HTR-8/SVneo (cell line): ENCODE measurements at regions not wholly inside any gene's neighbourhood (a gene's known extent, or its start where the extent isn't known, plus 50 kb on each side); places are given as distances from the start of the nearest gene placed in this dataset.
"Not testable (repeated sequence)": the region's sequence is repeated elsewhere in the genome, so short reads cannot be mapped to it uniquely, and the experiment has no call there.

ENCODE experiments used
- DNase-seq: peaks from one replicate; pipeline ENCODE4 v3.0.0; 2011; ENCODE audit warnings: low spot score, mixed read lengths; ENCODE audit not compliant: insufficient read length
- FAIRE-seq: peaks from 2 replicates; lab custom pipeline; 2011; peaks lifted over from hg19 to GRCh38; lab: Jason Lieb, UNC

- no peak for FAIRE-seq
- DNase-seq, result no peak
These were observed 158.7 kb downstream of the CGGBP1 start for GRCh38 chr3:87900061-87900460.

GRCh38 chr3:87898971-87899370 is 159.8 kb downstream of the CGGBP1 start:
- FAIRE-seq, result no peak
- no peak for DNase-seq

DNA sequence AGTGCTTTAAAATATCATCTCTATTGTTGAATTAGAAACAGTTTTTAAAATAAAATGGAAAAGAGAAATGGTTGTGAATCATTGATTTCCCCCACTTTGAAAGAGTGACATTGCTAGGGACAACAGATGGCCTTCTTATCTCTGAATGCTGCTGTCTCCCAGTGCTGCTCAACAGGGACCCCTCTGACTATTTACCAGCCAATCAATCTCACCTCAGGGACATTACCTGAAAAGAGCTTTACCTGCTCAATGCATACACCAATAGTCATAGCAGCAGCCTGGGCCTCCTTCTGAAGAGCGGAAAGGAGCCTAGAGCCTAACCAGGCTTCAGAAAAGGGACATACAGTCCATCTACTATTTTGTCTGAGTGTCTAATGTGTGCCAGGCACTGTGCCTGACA is 162.8 kb downstream of the CGGBP1 start:
- FAIRE-seq, result no peak

DNA sequence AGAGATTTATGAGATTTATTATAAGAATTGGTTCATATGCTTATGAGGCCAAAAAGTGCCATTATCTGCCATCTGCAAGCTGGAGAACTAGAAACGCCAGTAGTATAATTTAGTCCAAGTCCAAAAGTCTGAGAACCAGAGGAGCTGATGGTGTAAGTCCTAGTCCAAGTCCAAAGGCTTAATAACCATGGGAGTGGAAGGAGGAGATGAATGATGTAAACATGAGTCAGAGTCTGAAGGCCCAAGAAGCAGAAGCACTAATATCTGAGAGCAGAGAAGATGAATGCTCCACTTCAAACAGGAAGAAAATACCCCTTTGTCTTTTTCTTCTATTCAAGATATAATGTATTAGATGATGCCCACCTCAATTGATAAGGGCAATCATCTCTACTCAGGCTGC is 185.7 kb downstream of the CGGBP1 start:
- no peak for FAIRE-seq
- no peak for DNase-seq

More for the DNA sequence above, 162.8 kb downstream of the CGGBP1 start:
- no peak for DNase-seq

DNA sequence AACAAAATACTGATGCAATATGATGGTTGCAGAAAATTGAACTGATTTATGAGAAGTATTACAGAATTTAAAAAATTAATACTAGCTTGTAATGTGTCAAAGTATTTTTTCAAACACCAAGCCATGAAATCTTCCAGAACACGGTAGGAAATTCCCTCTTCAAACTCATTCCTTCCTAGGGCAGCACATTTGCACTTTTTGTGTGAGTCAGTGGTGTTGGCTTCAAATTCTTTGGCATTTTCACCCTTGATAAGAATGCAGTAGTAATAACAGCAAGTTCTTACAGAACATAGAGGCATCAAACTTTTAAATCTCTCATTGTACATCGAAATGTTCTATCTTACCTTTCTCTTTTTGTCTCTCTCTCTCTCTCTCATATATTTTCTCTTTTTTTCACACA is 191.8 kb downstream of the CGGBP1 start:
- FAIRE-seq (no peak), DNase-seq (no peak)

GRCh38 chr3:87856126-87856525 is 202.7 kb downstream of the CGGBP1 start:
- DNase-seq, result no peak

DNA sequence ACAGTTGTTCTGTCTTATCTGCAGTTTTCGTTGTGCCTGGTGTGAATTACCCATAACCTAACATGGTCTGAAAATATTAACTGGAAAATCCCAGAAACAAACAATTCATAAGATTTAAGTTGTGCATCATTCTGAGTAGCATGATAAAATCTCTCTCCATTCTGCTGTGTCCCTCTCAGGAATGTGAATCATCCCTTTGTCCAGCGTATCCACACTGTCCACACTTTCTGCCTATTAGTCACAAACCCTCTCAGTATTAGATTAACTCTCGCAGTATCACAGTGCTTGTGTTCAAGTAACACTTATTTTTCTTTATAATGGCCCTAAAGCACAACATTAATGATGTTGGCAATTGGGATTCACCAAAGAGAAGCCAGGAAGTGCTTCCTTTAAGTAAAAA is 203.2 kb downstream of the CGGBP1 start:
- no peak for FAIRE-seq
- peak; percentile 4 for DNase-seq

More at GRCh38 chr3:87856126-87856525, 202.7 kb downstream of the CGGBP1 start:
- FAIRE-seq, result no peak

- FAIRE-seq (no peak), DNase-seq (no peak)
These were observed 203.6 kb downstream of the CGGBP1 start for GRCh38 chr3:87855211-87855610.

DNA sequence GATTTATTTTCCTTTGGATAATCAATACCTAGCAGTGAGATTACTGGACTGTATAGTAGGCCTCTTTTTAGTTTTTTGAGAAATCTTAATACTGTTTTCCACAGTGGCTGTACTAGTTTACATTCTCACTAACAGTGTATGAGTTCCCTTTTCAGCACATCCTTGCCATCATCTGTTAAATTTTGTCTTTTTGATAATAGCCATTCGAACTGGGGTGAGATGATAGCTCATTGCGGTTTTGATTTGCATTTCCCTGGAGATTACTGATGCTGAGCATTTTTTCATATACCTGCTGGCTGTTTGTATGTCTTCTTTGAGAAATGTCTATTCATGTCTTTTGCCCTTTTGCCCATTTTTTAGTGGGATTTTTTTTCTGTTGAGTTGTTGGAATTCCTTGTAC is 210.8 kb downstream of the CGGBP1 start:
- FAIRE-seq (no peak), DNase-seq (no peak)

DNA sequence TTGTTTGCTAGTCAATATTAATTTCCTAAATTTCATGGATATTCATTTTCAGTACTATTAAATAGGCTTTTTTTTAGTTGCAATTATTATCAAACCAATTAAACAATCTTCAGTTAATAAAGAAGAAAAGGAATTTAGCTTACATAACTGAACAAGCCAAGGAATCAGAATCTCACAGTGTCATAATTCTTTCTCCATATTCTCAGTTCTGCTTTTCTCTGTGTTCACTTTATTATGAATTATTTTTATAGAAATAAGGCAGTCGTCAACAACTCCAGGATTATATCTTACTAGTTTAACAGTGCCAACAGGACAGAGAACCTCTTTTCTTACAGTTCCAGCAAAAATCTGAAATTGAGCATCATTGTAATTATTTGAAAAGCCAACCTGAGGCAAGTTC is 221.7 kb downstream of the CGGBP1 start:
- FAIRE-seq, result no peak

GRCh38 chr3:87836026-87836425 is 222.8 kb downstream of the CGGBP1 start:
- DNase-seq, result no peak
- FAIRE-seq, result no peak

More for the DNA sequence above, 221.7 kb downstream of the CGGBP1 start:
- DNase-seq, result no peak

DNA sequence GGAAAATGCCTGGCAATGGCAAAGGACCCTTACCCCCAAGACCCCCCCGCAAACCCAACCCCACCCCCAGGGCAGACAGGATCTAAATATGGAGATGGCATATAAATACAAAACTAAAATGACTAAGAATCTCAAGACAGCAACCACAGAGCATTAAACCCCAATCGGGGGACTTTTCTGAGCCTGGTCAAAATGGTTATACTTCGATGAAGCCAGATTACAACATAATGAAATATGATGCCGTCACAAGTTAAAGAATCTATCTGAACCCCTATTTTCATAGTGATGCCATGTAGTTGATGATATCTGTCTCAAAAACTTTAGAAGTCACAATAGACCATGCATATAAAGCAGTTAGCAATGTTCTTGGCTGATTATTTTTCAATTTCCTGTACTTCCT is 223.6 kb downstream of the CGGBP1 start:
- DNase-seq, result no peak
- no peak for FAIRE-seq

DNA sequence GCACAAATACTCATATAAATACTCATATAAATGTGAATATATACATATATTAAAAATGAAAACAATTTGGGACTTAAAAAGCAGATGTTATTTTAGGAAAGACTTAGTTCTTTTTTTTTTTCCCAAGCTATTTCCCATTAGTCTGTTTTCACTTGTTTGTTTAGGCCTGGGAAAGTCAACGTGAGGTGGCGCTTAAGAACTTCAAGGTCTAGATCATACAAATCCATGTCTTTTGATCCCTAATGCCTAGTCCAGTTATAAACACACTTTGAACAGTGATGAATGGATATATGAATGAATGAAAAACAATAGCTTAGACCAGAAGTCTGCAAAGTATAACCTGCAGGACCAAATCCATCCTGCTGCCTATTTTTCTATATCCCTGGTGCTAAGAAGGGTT is 224.5 kb downstream of the CGGBP1 start:
- DNase-seq (no peak), FAIRE-seq (no peak)

GRCh38 chr3:87833039-87833377 is 225.8 kb downstream of the CGGBP1 start:
- no peak for DNase-seq
- no peak for FAIRE-seq

GRCh38 chr3:87828046-87828445 is 230.8 kb downstream of the CGGBP1 start:
- FAIRE-seq, result no peak

GRCh38 chr3:87822563-87822962 is 236.2 kb downstream of the CGGBP1 start:
- FAIRE-seq (no peak), DNase-seq (no peak)

More at GRCh38 chr3:87828046-87828445, 230.8 kb downstream of the CGGBP1 start:
- no peak for DNase-seq

DNA sequence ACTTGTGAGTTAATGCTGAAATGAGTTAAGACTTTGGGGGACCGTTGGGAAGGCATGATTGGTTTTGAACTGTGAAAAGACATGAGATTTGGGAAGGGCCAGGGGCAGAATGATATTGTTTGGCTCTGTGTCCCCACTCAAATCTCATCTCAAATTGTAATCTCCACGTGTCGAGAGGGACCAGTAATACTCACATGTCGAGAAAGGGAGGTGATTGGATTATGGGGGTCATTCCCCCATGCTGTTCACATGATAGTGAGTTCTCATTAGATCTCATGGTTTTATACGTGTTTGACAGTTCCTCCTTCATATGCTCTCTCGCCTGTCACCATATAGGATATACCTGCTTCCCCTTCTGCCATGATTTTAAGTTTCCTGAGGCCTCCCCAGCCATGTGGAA is 245.3 kb downstream of the CGGBP1 start:
- not testable (repeated sequence) for DNase-seq, FAIRE-seq

DNA sequence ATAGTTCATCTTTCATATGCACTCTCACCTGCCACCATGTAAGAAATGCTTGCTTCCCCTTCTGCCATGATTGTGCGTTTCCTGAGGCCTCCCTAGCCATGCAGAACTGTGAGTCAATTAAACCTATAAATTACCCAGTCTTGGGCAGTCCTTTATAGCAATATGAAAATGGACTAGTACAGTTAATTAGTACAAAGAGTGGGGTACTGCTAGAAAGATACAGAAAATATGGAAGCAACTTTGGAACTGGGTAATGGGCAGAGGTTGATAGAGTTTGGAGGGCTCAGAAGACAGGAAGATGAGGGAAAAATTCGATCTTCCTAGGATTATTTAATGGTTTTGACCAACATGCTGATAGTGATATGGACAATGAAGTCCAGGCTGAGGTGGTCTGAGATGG is 246.9 kb downstream of the CGGBP1 start:
- DNase-seq (no peak), FAIRE-seq (no peak)

- FAIRE-seq (no peak), DNase-seq (no peak)
These were observed 248.3 kb downstream of the CGGBP1 start for GRCh38 chr3:87810452-87811016.

- no peak for FAIRE-seq
- DNase-seq, result no peak
These were observed 253.1 kb downstream of the CGGBP1 start for GRCh38 chr3:87805670-87806069.

DNA sequence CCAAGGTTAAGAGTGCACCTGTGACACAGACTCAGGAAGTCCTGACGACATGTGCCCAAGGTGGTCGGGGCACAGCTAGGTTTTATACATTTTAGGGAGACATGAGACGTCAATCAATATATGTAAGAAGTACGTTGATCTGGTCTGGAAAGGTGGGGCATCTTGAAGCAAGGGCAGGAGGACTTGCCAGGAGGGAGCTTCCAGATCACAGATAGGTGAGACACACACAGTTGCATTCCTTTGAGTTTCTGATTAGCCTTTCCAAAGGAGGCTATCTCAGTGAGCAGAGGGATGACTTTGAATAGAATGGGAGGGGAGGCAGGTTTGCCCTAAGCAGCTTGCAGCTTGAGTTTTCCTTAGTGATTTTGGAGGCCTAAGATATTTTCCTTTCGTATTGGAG is 257.4 kb downstream of the CGGBP1 start:
- FAIRE-seq (no peak), DNase-seq (no peak)

DNA sequence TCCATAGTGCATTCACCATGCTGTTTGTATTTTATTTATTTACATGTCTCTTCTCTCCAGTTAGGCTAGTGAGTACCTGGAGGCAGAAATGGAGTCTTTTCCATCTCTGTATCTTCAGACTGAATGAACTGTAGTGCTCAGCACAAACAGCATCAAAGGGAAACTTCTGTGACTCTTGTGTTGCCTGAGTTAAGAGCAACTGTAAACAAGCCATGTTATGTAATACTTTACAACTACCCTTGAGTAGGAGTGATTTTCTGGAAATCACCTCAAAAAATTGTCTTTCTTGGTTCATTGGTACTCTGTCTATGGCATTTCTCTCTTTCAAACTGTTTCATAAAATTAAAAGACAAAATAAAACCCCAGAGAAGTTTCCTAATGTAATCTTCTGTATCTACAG is 258.3 kb downstream of the CGGBP1 start:
- DNase-seq, result no peak
- FAIRE-seq, result no peak

DNA sequence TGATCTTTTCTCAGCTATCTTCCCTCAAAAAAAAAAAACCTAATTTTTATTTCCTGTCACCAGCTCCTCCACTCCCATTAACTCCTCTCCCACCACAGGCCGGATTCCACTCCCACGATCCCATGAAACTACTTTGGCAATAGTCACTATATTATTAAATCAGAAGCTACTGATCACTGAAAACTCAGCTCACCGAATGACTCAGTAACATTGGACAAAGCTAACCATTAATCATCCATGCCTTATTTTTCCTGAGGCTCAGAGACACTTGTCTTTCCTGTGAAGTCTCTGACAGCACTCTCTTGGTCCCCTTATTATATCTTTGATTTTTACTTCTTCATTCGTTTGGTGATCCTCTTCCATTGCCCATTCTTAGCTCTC is 260.2 kb downstream of the CGGBP1 start:
- DNase-seq, result no peak
- no peak for FAIRE-seq
